Transverse colon (tissue), 4 donors: ENCODE measurements at regions not wholly inside any gene's neighbourhood (a gene's known extent, or its start where the extent isn't known, plus 50 kb on each side); places are given as distances from the start of the nearest gene placed in this dataset.

Experiments
- DNase-seq: peaks from one replicate; pipeline ENCODE4 v3.0.0-alpha.2; 2019
- H3K27ac ChIP-seq, 4 donors: fragments of 200-600 bp; sonication (generic); 2 replicates each; pipeline ENCODE4 v1.5.1; 2016 to 2018; ENCODE audit warnings: inconsistent platforms in 4 of 4
- H3K27me3 ChIP-seq: fragments of 200-600 bp; sonication (generic); 2 replicates; pipeline ENCODE4 v1.5.1; 2017; ENCODE audit warnings: inconsistent platforms
- H3K36me3 ChIP-seq, 4 donors: fragments of 200-600 bp; sonication (generic); 2 replicates each; pipeline ENCODE4 v1.5.1; 2017 to 2019; ENCODE audit warnings: inconsistent platforms in 4 of 4
- H3K4me1 ChIP-seq, 4 donors: fragments of 200-600 bp; sonication (generic); 2 replicates each; pipeline ENCODE4 v1.5.1; 2017 to 2020; ENCODE audit warnings: inconsistent platforms in 4 of 4
- H3K4me3 ChIP-seq, 4 donors: fragments of 200-600 bp; sonication (generic); 1 replicate in 1 of 4; 2 replicates in 3 of 4; pipeline versions ENCODE4 v1.5.1 to v1.6.1; 2017 to 2019; ENCODE audit warnings: inconsistent platforms in 4 of 4
- H3K9me3 ChIP-seq, 2 donors: fragments of 200-600 bp; sonication (generic); 2 replicates each; pipeline ENCODE4 v1.5.1; 2017 to 2019; ENCODE audit warnings: inconsistent platforms in 2 of 2
- CTCF ChIP-seq, 5 experiments: fragments of 200-600 bp in 3 of 5; fragments of 450-650 bp in 2 of 5; sonication (generic) in 3 of 5; IDR thresholded peaks; 1 replicate in 2 of 5; 2 replicates in 3 of 5; pipeline ENCODE4 v1.5.1; 2016 to 2017; ENCODE audit warnings: antibody characterized with exemption in 5 of 5, inconsistent platforms in 3 of 5, mild to moderate bottlenecking in 2 of 5, moderate library complexity in 1 of 5
- EP300 ChIP-seq: sonication (generic); formaldehyde crosslinking; IDR thresholded peaks from one replicate; pipeline ENCODE4 v1.6.1; 2017; ENCODE audit warnings: antibody characterized with exemption, low read depth
- POLR2A ChIP-seq: fragments of 450-650 bp; IDR thresholded peaks from one replicate; pipeline ENCODE4 v1.6.1; 2016; ENCODE audit warnings: antibody characterized with exemption, mild to moderate bottlenecking, moderate library complexity
- POLR2AphosphoS5 ChIP-seq, 3 donors: sonication (generic); formaldehyde crosslinking; IDR thresholded peaks; one replicate each; pipeline ENCODE4 v1.6.1; 2016; ENCODE audit warnings: antibody characterized with exemption in 3 of 3
- WGBS, 2 donors: methylation state at CpG; one replicate each; pipeline ENCODE4 v1.1.5; 2018; ENCODE audit warnings: low coverage in 1 of 2; 5-methylcytosine and 5-hydroxymethylcytosine counted together
- in situ Hi-C, 4 donors: fragments of 200-750 bp; cut with MboI; loops; one replicate each; pipeline versions ENCODE4 v1.15.0 to v1.15.1; 2017; ENCODE audit warnings: low sequenced_read_pairs in 3 of 4, low pct_ligation_motif_present in 1 of 4, low pct_unique_long_range_greater_than_20kb in 1 of 4
- intact Hi-C: fragments of 100-400 bp; cut with DNase I; formaldehyde crosslinking; loops from one replicate; pipeline ENCODE4 v1.15.1; 2023; ENCODE audit warnings: low total_unique reads

GRCh38 chr1:72745413-72745812 is 463.1 kb upstream of the NEGR1 start:
- in situ Hi-C loops: no loop called here
- Histone ChIP-seq H3K4me1 (no peaks in the 10 kb centered on the region), H3K27me3 (no peaks in the 10 kb centered on the region), H3K9me3 (no peaks in the 10 kb centered on the region), H3K27ac (no peak overlapping the region), H3K4me3 (no peak overlapping the region), H3K36me3 (no peaks in the 10 kb centered on the region)
- no peak for DNase-seq
- intact Hi-C loops: no loop called here
- WGBS, 2 donors: 59 to 64% methylated on average over 2 of the region's 2 CpGs
- TF ChIP-seq POLR2A (no peak), POLR2AphosphoS5 (IDR thresholded peaks at IDR 0.05) (no peak), EP300 (no peak), CTCF (IDR thresholded peaks at IDR 0.05) (no peak)

DNA sequence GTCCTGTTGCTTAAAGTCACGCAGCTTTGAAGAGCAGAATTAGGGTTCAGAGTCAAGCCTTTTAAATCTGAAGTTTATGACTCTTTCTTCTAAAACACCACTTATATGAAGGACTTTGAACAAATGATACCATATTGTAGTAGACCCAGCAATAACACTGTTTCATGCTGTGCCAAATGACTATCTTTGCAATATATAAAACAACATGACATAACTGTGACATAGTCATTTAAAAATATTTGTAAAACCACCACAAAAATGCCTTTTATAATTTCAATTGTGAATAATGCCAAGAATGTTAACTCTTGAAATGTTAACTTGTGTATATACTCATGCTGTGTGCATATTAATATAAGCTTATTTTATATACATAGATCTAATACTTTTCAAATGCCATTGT is 452.1 kb upstream of the NEGR1 start:
- Histone ChIP-seq H3K9me3 (no peaks in the 10 kb centered on the region), H3K27me3 (no peaks in the 10 kb centered on the region), H3K36me3 (no peaks in the 10 kb centered on the region), H3K4me1 (no peaks in the 10 kb centered on the region), H3K4me3 (no peak overlapping the region), H3K27ac (no peak overlapping the region)
- in situ Hi-C loops (no loop called here), intact Hi-C loops (no loop called here)
- no peak for DNase-seq
- WGBS, 2 donors: 43 to 45% methylated on average over 1 of the region's 1 CpG
- TF ChIP-seq POLR2AphosphoS5 (IDR thresholded peaks at IDR 0.05): no peak
- no peak for TF ChIP-seq CTCF (IDR thresholded peaks at IDR 0.05)
- TF ChIP-seq POLR2A: no peak
- TF ChIP-seq EP300: no peak

DNA sequence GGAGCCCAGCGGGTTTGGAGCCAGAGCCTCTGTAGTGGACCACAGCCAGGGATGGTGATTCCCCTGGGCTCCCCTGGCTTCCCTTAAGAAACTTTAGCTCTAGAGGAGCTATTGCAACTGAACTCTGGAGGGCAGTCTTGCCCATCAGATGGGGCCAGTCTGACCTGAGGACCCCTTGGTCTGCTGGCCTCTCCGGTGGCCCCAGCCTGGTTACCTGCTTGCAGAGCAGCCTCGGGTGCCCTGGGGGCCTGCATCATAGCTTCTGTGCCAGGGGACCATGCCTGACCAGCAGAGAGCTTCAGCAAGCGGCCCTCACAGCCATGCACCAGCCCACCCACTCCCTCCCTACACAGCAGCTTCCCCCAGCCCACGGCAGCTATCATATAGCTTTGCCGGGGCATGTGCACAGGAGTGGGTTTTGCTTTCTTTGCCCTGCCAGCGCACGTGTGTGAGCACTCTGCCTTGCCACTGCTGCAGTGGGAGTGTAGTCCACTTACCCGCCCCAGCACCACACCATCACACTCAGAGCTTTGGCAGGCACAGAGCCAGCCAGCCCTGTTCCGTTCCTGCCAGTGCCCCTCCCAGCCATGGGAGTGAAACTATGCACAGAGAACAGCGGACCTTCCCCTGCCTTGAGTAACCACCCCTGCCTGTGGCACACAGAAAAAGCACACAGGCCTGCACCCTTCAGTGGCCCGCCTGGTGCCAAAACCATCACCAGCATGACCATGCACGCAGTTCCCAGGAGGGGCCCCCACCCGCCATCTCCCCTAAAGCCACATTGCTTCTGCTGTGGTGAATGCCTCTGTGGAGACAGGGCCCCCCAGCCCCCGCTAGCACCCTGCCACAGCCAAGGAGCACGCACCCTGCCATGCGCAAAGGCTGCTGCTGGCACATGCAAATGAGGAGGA is 442.9 kb upstream of the NEGR1 start:
- Histone ChIP-seq H3K27ac (no peak overlapping the region), H3K27me3 (no peaks in the 10 kb centered on the region), H3K4me1 (no peaks in the 10 kb centered on the region), H3K4me3 (no peak overlapping the region), H3K36me3 (no peaks in the 10 kb centered on the region), H3K9me3 (no peaks in the 10 kb centered on the region)
- WGBS, 2 donors: 73 to 78% methylated on average over 2 to 14 of the region's 17 CpGs
- DNase-seq: no peak
- TF ChIP-seq CTCF (IDR thresholded peaks at IDR 0.05): no peak
- TF ChIP-seq POLR2A: no peak
- no peak for TF ChIP-seq EP300
- no peak for TF ChIP-seq POLR2AphosphoS5 (IDR thresholded peaks at IDR 0.05)
- in situ Hi-C loops: no loop called here
- intact Hi-C loops: no loop called here

DNA sequence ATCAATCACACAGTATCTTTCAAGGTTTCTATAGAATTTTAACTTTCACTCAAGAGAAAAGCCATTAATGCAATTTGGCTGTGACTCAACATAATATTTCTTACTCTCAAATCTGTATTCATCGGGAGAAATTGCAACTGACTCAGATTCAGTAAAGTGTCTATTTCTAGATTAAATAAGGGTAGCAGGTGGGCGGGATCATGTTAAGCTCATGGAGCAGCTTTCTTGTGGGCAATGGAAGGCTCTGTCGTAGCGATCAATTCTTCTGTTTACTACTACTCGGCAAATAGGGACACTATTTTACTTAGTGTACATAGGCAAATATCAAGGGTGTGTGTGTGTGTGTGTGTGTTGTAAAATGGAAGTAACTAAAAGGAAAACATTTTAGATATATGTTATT is 423.6 kb upstream of the NEGR1 start:
- TF ChIP-seq EP300 (no peak), CTCF (IDR thresholded peaks at IDR 0.05) (no peak), POLR2AphosphoS5 (IDR thresholded peaks at IDR 0.05) (no peak), POLR2A (no peak)
- Histone ChIP-seq H3K9me3 (no peaks in the 10 kb centered on the region), H3K4me3 (no peak overlapping the region), H3K36me3 (no peaks in the 10 kb centered on the region), H3K27ac (no peak overlapping the region), H3K27me3 (no peaks in the 10 kb centered on the region), H3K4me1 (no peaks in the 10 kb centered on the region)
- WGBS, 2 donors: 81 to 82% methylated on average over 5 of the region's 5 CpGs
- intact Hi-C loops: no loop called here
- no peak for DNase-seq
- in situ Hi-C loops: no loop called here
